ENCODE measurements at regions not wholly inside any gene's neighbourhood (a gene's known extent, or its start where the extent isn't known, plus 50 kb on each side); places are given as distances from the start of the nearest gene placed in this dataset.

- Histone ChIP-seq H3K79me2 (ENCODE audit: control insufficient read depth, insufficient read depth, low read length) (no peaks in the 10 kb centered on the region), H3K4me1 (ENCODE audit: control insufficient read depth, extremely low read depth, insufficient read depth, low read length) (peaks cover 16% of the 10 kb centered on the region), H3K9me3 (ENCODE audit: control insufficient read depth, low read depth, low read length) (no peaks in the 10 kb centered on the region), H3K27ac (ENCODE audit: control insufficient read depth, insufficient read depth, low read length) (no peak overlapping the region), H3K27me3 (ENCODE audit: control insufficient read depth, extremely low read depth, insufficient read depth, low read length) (no peaks in the 10 kb centered on the region), H3K36me3 (ENCODE audit: control insufficient read depth in 2 of 2, extremely low read depth in 1 of 2, insufficient read depth in 2 of 2, low read length in 2 of 2) (no peaks in the 10 kb centered on the region), H3K4me3 (ENCODE audit: control insufficient read depth in 2 of 3, extremely low read depth in 1 of 3, insufficient read depth in 2 of 3, low read depth in 1 of 3, low read length in 3 of 3) (no peak overlapping the region), H3K9ac (ENCODE audit: control insufficient read depth, extremely low read depth, insufficient read depth, low read length) (no peak overlapping the region), H2AFZ (ENCODE audit: control insufficient read depth, low read length) (no peak overlapping the region), H3K9me1 (ENCODE audit: control insufficient read depth, extremely low read depth, insufficient read depth, low read length) (peaks cover 3% of the 10 kb centered on the region), H3K4me2 (ENCODE audit: control insufficient read depth, extremely low read depth, insufficient read depth, low read depth, low read length) (no peak overlapping the region), H4K20me1 (ENCODE audit: control insufficient read depth, extremely low read depth, insufficient read depth, low read length) (no peaks in the 10 kb centered on the region)
- no peak for TF ChIP-seq EZH2 (IDR thresholded peaks at IDR 0.05; ENCODE audit: low read length)
- TF ChIP-seq CTCF (optimal IDR thresholded peaks at IDR 0.05 in 1 of 3, IDR thresholded peaks at IDR 0.05 in 1 of 3, conservative IDR thresholded peaks at IDR 0.05 in 1 of 3; ENCODE audit: extremely low read depth in 1 of 3, insufficient read depth in 2 of 3, low read length in 3 of 3): peak in 1 of 3 experiments; percentile 22
- DNase-seq (ENCODE audit: low read depth, low spot score) (no peak), FAIRE-seq (no peak)
- dilution Hi-C loops (cut with MboI; ENCODE audit: extremely low pct_ligation_motif_present, low sequenced_read_pairs): no loop called here
Measured at GRCh38 chr7:433558-433957, 86.1 kb downstream of the PDGFA start.

GRCh38 chr7:434891-435629 lies 84.6 kb downstream of the PDGFA start:
- no peaks in the 10 kb centered on the region for H4K20me1 ChIP-seq (ENCODE audit: control insufficient read depth, extremely low read depth, insufficient read depth, low read length)
- no peaks in the 10 kb centered on the region for H3K27me3 ChIP-seq (ENCODE audit: control insufficient read depth, extremely low read depth, insufficient read depth, low read length)
- FAIRE-seq: peak; percentile 87
- H3K9ac ChIP-seq (ENCODE audit: control insufficient read depth, extremely low read depth, insufficient read depth, low read length): peak overlapping the region; percentile 60
- peak overlapping the region; percentile 69 for H3K27ac ChIP-seq (ENCODE audit: control insufficient read depth, insufficient read depth, low read length)
- H3K4me3 ChIP-seq (ENCODE audit: control insufficient read depth in 2 of 3, extremely low read depth in 1 of 3, insufficient read depth in 2 of 3, low read depth in 1 of 3, low read length in 3 of 3): peak overlapping the region in 2 of 3 experiments; percentile 24 to 48
- DNase-seq (ENCODE audit: low read depth, low spot score): no peak
- dilution Hi-C loops (cut with MboI; ENCODE audit: extremely low pct_ligation_motif_present, low sequenced_read_pairs): no loop called here
- H3K79me2 ChIP-seq (ENCODE audit: control insufficient read depth, insufficient read depth, low read length): no peaks in the 10 kb centered on the region
- H3K9me3 ChIP-seq (ENCODE audit: control insufficient read depth, low read depth, low read length): no peaks in the 10 kb centered on the region
- H3K4me1 ChIP-seq (ENCODE audit: control insufficient read depth, extremely low read depth, insufficient read depth, low read length): peaks cover 16% of the 10 kb centered on the region
- TF ChIP-seq EZH2 (IDR thresholded peaks at IDR 0.05; ENCODE audit: low read length) (no peak), CTCF (optimal IDR thresholded peaks at IDR 0.05 in 1 of 3, IDR thresholded peaks at IDR 0.05 in 1 of 3, conservative IDR thresholded peaks at IDR 0.05 in 1 of 3; ENCODE audit: extremely low read depth in 1 of 3, insufficient read depth in 2 of 3, low read length in 3 of 3) (no peak)
- peak overlapping the region; percentile 81 for H2AFZ ChIP-seq (ENCODE audit: control insufficient read depth, low read length)
- H3K36me3 ChIP-seq (ENCODE audit: control insufficient read depth in 2 of 2, extremely low read depth in 1 of 2, insufficient read depth in 2 of 2, low read length in 2 of 2): no peaks in the 10 kb centered on the region
- H3K9me1 ChIP-seq (ENCODE audit: control insufficient read depth, extremely low read depth, insufficient read depth, low read length): peaks cover 3% of the 10 kb centered on the region
- H3K4me2 ChIP-seq (ENCODE audit: control insufficient read depth, extremely low read depth, insufficient read depth, low read depth, low read length): peak overlapping the region; percentile 97

Measured in keratinocyte (primary cell).